HG02943 (cell line): ENCODE measurements at regions not wholly inside any gene's neighbourhood (a gene's known extent, or its start where the extent isn't known, plus 50 kb on each side); places are given as distances from the start of the nearest gene placed in this dataset.

Experiments used
- ATAC-seq: cut with Tn5 transposase; IDR thresholded peaks from one replicate; pipeline ENCODE4 v1.9.1; 2021; ENCODE audit warnings: mild to moderate bottlenecking, low read depth, moderate library complexity; ENCODE audit not compliant: unreplicated experiment

DNA sequence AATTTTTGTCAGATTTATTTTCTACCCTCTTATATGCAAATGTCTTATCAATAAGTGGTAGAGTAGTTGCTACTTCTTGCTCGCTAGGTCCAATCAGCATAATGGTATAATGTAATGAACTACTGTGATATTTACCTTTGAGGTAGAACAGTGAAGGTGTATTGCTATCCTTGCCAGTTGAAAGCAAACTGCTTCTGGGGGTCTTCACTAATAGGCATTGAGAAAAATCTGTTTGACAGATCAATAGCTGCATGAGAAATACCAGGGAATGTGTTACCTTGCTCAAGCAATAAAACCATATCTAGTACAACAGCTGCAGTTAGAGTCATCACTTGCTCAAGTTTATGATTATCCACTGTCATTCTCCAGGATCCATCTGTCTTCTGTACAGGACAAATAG, 50.1 kb upstream of the EFEMP1 start:
- ATAC-seq: no peak

DNA sequence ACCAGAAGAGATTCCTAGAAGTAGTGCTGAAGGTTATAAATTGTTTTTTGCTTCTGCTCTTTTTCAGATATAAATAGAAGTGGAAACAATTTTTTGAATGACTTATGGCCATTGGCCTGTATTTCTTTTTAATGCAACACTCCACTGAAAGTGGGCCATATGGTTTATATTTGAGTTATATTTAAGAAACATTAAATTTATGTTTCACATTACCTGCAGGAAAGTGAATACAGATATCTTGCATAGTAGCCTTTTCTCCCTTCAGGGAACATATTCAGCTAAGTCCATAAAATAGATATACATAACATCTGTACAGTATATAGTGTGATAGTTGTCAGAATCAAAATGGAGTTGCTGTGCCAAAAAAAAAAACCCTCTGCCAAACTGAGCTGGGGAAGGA, 53.1 kb upstream of the EFEMP1 start:
- no peak for ATAC-seq

DNA sequence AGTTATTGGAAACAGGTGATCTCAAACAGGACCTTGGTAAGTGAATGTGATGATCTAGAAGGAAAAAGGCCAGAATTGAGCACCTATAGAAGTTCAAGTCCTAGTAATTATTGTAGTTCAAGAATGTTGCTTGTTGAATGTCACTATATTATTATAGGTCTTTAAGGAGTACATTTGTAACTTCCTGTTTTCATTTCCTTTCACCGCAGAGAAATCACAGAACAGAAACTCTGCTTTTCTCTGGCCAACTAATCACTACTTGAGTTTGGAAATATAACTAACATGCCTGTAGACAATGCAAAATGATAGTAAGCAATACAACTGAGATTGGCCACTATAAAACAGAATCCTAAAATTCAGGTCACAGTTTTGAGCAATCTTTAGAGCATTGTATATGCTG, 61.8 kb upstream of the EFEMP1 start:
- peak; percentile 98 for ATAC-seq

DNA sequence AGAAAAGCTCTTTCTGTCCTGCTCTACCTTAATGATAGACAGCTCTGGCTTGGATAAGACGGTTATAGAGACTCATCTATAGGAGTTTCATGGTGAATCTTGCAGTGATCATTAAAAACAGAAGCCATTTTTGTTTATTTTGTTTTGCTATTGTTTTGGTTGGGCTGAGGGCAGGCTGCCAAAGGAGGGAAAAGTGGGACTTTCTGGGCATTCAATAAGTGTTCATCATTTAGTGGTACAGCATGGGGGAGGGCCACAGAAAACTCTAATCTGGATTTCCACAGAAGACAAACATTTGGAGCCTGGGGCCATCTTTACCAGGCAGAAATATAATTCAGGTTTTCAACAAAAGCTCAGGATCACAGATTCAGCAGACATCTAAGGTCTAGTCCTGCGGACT, 62.4 kb upstream of the EFEMP1 start:
- no peak for ATAC-seq

DNA sequence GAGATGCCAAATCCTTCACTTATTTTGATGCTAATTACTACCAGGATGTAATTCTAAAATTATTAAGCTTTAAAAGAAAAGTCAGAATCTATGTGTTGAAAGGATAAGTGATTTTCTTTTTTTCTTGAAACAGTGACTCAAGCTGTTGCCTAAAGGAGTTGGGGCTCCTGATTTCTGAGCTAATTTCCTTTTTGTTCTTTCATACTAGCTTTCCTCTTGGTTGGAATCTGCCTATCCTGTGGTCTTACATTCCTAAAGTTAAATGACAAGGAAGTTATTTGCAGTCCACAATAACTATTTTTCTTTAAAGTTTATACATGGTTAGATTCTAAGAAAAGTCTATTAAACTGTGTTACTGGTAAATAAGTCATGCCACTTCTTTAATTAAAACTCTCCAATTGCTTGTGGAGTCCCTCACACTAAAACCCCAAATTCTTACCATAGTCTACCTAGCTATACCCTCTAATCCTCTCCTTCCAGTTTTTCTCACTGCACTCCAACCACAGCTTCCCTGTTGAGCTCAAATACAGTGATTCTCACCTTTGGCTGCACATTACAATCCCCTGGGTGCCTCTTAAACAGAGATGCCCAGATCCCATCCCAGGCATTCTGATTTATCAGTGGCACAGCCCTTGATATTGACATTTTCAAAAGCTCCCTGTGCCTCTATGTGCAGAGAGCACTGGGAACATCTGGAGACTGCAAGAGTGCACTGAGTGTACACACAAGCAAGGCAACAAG, 63.3 kb upstream of the EFEMP1 start:
- ATAC-seq: no peak

DNA sequence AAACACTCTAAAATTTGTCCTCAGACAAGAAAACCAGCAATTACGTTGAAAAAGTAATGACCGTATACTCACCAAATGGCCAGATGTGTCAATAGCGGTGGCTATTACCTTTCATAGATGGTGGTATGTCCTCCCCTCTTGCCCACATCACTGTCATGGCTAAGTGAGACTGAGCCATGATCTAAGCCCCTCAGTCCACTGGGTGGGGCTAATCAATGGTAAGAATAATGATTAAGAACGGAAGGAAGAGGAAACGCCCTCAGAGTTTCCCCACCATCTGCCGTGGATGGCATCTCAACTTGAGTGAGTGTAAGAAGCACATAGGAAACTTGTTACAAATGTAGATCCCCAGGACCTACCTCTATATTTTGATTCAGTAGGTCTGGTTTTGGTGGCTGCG, 65.8 kb upstream of the EFEMP1 start:
- ATAC-seq: no peak

DNA sequence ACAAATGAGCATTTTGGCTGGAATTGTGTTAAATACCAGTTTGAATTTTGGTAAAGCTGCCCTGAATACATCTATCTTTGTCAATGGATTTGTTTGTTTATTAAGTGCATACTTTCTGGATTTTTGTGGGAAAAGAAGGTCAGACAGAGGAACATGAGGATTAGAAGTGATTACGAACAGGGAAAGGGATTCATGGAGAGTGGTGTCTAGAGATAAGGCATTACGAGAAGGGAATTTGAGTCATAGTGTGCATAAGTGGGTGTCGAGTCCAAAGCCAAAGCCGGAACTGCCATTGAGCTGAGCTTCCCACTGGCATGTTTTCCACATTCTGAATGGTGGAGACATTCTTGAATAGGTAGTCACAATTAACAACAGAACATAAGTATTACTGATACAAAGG, 68.9 kb upstream of the EFEMP1 start:
- no peak for ATAC-seq

DNA sequence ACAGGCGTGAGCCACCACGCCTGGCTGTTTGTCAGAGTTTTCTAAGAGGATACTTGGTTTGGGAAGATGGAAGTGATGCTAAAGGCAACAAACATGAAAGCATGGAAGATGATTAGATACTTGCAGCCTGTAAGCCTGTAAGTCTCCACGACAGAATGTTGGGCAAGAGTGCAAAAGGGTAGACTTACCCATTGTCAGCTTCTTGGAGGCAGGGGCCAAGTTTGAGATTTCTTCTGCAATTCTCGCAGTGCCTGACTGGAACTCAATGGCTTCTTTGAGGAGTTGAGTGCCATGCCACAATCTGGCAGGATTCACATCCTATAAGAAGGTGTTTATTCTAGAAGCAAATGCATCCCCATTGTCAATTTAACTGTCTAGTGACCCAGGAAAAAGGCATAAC, 70.1 kb upstream of the EFEMP1 start:
- ATAC-seq: no peak

DNA sequence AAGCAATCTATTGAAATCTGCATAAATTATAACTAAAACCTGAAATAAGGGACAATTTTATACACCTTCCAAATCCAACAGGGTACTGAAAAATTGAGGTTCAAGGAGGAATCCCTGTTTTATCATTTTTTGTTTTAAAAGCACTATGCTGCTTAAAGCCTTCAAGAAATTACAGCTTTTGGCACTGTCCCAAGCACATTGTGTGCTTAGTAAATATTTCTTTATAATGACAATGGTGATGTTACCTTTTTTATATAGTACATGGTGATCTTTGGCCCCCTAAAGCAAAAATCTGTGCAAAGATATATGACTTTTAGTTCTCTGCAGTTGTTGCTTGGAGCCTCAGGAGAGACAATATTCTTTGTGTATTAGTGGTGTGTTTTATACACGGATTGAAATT, 71.6 kb upstream of the EFEMP1 start:
- ATAC-seq: no peak

DNA sequence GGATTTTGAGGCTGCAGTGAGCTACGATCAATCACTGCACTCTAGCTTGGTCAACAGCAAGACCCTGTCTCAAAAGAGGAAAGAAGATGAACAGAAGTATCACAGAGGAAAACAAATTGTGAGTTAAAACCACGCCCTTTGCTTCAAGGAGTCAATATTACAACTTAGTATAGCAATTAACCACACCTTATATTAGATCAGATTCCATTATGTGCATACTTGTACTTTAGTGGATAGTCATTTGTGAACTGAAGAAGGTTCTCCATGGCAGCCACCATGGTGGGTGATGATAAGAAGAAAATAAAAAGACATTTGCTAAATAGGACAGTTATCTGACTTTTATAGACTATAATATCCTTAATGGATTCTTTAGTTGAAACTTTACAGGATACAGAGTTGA, 72.3 kb upstream of the EFEMP1 start:
- ATAC-seq: no peak

DNA sequence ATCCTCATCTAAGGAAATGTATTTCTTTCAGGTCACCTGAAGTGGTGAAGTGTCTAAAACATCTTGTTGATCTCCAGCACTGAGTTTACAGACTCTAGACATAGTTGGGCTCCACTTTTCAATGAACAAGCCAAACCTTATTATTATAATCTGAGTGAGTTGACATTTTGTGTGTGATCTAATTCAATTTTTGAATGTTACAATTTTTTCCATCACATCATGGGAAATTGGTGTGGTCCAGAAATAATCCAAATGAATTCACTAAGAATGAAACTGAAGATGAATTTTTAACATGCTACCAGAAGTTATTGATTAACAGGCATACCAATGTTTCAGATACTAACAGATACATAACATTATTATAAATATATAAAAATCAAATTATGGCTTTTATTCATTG, 75.6 kb upstream of the EFEMP1 start:
- ATAC-seq: no peak

DNA sequence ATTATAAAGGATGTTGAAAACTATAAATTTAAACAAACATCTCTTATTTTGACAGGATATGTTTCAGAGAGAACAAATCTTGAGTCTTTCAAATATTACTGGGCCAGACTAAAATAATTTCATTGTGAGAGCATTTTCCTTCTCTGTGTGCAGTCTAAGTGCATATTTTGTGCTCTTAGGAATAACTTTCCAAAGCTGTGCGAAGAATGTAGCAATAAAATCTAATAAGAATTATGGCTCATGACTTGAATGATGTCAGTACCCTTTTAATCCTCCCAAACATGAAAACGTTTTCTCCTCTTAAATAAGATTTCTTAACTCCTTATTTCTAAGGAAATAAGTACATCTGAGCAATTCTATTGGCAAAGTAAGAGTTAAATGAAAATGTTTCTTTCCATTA, 76.2 kb upstream of the EFEMP1 start:
- ATAC-seq: no peak

DNA sequence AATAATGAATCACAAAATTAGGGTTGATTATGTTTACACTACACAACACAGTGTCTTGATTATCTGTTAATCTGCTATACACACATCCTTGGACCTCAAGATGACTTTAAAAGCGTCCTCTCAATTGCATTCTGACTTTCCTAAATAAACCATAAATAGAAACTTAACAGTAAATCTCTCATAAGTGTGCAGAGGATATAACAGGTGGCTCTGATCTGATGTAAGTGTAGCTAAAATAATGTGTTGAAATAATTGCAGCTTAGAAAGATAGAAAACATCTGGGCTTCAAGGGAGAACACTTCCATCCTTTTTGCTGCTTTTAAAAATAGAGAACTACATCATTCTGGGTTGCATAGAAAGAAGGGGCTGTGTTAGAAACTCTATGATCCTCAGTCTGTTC, 78.4 kb upstream of the EFEMP1 start:
- ATAC-seq: no peak

DNA sequence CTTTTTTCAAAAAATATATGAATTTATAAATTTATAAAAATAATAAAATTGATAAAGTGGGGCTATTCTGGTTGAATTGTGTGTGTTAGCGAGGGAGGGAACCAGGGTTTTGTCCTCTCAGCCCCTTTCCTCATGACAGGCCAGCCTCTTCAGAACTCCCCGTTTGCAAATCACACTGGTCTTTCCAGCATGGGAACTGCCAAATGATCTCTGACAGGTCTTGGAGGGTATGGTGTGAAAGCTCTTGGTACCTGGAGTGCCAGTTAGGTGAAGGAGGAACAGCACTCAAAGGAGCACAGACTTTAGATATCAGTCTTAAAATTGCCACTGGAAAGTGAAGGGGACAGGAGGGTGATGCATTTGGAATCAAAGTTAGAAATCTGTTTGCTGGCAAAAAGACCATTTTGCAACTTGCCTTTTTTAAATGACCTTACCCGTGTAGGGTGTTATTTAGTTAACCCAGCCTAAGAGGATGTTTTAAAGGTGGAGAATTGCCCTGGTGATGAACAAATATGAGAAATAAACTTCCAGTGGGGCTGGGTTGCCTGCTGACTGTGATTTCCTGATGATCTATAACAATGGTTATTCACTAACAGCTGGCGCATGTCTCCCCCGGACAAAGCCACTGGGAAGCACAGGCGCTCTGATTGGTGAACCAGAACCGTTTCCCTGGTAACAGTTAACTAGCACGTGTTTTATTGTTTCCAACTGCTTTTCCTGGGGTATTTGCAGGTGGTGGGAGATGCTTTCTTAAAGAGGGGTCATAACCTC, 85.3 kb upstream of the EFEMP1 start:
- no peak for ATAC-seq

DNA sequence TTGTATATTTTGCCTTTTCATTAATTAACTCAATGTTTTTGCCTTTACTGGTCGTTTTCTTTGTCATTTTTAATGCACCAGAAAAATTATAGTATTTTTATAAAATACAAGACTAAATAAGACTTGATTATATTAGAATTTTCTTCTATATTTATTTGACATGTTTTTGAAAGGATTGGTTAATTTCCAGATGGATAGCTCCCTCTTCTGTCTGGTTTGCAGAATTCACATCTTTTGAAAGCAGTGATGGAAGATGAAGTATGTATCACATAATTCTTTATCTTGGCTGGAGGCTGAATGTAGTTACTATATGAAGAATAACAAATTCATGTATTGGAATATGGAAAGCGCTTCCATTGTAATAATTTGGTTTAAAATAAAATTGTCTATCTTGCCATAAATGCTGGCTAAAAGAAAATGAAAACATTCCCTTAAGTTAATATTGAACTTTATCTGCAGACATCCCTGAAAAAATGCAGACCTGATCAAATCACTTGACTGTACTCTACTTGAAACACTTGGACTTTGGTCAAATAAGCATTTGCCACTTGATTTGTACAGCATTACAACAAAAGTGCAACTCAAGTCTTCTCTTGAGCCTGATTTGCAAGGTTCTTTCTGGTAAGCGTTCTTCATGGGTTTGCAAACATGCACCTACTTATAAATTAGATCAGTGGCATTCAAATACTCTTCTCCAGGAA, 86.3 kb upstream of the EFEMP1 start:
- no peak for ATAC-seq

DNA sequence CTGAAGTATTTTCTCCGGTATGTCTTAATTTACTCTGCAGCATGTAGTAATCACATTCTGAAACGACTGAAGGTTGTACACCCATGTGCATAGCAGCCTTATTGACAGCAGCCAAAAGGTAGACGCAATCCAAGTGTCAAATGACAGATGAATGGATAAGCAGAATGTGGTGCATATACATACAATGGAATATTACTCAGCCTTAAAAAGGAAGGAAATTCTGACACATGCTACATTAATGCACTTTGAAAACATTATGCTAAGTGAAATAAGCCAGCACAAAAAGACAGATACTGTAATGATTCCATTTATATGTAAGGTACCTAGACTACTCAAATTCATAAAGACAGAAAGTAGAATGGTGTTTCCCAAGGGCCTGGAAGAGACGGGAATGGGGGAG, 88.0 kb upstream of the EFEMP1 start:
- no peak for ATAC-seq

DNA sequence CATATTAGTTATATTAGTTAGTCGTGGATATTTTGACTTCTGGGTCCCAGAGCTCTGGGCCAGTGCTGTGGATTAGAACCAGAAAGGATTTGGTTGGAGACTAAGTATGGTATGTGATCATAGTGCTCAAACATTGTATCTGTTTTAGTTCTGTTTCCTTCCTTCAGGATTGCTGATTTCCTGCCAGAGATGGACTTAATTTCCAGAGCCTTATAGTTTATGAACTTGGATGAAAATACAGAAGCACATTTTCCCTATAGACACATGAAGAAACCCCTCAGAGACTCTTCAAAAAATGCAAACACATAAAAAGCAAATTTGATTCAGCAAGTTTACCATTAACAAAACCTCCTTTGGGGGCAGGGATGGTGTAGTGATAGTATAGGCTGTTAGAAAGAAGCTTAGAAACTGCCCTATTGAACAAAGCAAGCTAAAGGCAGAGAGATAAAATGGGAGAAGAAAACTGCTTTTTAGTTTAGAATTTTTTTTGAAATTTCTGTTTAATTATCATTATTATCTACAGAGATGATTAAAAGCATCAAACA, 88.7 kb upstream of the EFEMP1 start:
- ATAC-seq: no peak

DNA sequence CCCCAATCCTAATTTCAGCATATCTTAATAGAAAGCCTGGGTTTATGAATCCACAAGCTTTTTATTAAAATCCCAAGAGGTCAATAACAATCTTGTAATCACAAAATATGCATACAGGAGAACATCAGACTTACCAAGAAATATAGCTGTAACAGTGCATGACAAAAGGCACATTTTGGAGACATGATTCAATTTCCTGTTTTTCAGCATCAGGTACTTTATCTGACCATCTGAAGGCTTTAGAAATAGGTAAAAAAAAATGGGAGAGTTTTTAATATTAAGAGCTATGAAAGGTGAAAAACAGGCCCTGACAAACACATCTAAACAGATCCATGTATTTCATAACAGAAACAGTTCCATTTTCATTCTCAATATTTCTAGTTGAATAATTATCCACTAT, 89.9 kb upstream of the EFEMP1 start:
- ATAC-seq: no peak

DNA sequence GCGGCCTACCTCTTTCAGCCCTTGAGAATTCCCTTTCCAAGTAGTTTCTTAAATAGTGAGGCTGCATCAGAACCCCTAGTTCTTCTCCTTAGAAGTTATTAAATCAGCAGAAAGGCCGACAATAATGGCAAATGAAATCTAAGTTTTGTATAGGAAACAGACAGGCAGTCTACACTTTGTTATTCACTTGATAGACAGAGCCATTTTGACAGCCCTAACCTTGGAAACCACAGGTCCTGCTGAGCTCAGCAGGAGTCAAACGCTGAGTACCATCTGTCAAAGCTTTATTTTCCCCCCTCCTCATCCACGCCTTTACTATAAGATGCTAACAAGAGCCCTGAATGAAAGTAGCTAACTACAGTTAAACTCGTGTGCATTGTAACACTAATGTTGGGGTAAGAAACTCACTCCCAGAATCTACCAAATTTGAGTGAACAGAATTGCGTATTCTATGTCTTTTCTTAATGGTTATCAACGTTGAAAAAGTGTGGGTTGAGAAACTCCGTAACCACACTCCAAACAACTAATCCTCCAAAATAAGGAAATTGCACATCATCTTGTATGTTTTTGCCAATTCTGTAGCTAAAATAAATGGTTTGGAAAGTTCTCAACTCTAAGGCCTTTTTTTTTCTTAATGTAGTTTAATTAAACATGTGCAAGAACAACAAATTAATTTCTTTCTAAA, 90.6 kb upstream of the EFEMP1 start:
- ATAC-seq: no peak

DNA sequence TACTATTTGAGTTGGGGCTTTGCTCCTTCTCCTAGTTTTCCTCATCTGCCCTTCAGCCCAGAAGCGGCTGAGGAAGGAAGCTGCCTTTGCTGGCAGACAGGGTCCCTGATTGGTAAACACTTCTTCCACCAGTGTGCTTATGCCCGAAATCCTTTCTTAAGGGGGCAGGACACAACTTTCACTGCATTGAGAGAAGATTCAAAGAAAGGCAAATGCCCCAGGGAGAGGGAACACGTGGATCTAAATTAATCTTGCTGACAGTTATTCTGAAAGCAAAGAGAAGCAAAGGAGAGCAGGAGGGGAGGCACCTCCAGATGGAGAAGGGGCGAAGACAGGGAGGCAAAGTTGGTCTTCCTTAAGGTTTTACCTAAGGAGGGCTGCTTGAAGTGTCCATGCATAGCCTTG, 92.1 kb upstream of the EFEMP1 start:
- no peak for ATAC-seq

DNA sequence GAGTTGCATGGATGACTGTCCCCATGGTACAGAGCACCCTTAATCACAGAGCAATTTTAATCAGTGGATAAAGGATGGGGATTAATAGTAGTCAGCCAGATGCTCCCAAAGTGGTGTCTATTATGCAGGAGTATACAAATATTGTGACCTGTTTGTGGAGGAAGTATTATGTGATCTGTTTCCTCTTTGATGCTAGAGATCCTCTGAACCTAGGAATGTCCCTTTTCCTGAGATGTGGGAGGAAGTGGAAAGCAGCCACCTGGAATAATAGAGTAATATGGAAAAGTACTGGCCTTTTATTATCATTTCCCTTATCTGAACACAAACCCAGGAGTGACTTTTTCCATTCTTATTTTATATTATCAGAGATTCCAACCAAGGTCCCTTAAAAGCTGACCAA, 94.2 kb upstream of the EFEMP1 start:
- ATAC-seq: no peak
